Stimulated activated CD4-positive, alpha-beta T cell treated with anti-CD3 and anti-CD28 coated beads, Interleukin-15, amount 100 ng/mL, for 48 hours (primary cell): ENCODE measurements at regions not wholly inside any gene's neighbourhood (a gene's known extent, or its start where the extent isn't known, plus 50 kb on each side); places are given as distances from the start of the nearest gene placed in this dataset.
"Not testable (repeated sequence)": the region's sequence is repeated elsewhere in the genome, so short reads cannot be mapped to it uniquely, and the experiment has no call there.

Experiments used
- DNase-seq, 2 donors: peaks; one replicate each; pipeline ENCODE4 v3.0.0-alpha.2; 2020; ENCODE audit warnings: low read depth in 2 of 2

GRCh38 chr4:27075603-27076002, 215.0 kb downstream of the STIM2 start:
- not testable (repeated sequence) for DNase-seq

DNA sequence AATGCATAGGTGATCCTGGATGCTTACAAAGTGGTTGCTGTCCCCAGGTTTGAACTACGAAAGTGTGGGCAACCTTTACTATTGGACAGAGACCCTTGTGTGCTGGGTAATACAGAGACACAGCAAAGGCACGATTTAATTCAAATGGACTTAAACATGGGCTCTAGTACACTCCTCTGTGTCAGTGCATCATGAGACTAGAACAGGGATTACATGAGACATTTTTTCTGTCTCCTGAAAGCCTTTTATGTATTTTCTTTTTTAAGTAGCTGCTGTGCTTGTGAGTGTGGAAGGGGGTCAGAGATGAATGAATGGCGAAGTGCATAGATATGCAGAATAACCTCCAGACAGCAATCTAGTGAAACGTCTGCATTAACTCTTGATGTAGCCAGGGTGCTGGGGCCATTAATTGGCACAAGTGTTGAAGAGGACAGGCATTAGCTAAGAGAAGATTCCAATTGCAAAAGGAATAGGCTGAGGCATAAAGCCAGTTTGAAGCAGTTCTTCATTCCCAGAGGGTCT, 218.4 kb downstream of the STIM2 start:
- DNase-seq: no peak

GRCh38 chr4:27081675-27082586, 221.3 kb downstream of the STIM2 start:
- DNase-seq: no peak

GRCh38 chr4:27082776-27083175, 222.1 kb downstream of the STIM2 start:
- DNase-seq: no peak

DNA sequence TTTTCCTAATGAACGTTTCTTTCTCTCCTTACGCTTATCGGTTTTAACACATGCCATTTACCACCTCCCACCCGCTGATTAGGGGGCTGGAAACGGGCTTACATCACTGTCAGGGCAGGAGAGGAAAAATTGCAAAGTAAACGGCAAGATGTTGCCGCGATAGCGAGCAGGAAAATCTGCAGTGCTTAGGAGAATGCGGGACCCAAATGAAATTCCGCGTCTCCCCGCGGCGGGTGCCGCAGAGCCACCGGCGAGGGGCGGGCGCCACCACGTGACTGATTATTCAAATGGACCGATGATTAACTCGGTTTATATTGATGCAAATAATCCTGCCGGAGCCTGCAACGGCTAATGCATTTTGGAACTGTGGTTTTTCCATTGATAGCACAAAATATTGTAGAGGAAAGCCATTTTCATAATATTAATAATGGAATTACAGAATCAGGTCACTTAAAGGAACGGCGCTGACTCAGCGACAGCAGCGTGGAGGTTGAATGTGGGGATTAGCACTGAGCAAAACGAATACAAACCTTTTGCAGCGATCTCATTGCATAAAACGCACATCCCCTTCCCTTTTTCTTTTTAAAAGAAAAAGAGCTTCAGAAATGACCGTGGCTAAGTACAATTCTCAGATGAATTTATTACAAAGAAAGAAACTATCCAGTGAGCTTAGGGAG, 224.2 kb downstream of the STIM2 start:
- no peak for DNase-seq

- DNase-seq: no peak
Measured at GRCh38 chr4:27085396-27085795, 224.8 kb downstream of the STIM2 start.

- DNase-seq: no peak
Measured at GRCh38 chr4:27087306-27088045, 226.8 kb downstream of the STIM2 start.

GRCh38 chr4:27088491-27088890, 227.8 kb downstream of the STIM2 start:
- DNase-seq: no peak

GRCh38 chr4:27089186-27089585, 228.5 kb downstream of the STIM2 start:
- DNase-seq: no peak

GRCh38 chr4:27090406-27090805, 229.8 kb downstream of the STIM2 start:
- DNase-seq: no peak

- no peak for DNase-seq
Measured at GRCh38 chr4:27094224-27094623, 233.6 kb downstream of the STIM2 start.

DNA sequence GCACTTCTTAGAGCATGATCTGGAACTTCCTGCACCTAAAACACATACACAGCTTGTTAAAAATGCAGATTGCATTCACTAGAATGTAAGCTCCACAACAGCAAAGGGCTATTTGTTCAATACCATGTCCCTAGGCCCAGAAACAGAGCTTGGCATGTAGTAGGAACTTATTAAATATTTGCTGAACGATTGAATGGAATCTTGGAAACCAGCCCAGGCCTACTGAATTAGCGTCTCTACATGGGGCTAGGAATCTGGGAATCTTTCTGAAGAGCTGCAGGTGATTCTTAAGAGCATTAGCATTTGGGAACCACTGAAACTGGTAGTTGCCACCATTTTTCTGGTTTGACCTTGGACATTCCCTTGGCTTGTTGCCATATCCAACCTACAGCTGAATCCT, 234.1 kb downstream of the STIM2 start:
- DNase-seq: no peak

DNA sequence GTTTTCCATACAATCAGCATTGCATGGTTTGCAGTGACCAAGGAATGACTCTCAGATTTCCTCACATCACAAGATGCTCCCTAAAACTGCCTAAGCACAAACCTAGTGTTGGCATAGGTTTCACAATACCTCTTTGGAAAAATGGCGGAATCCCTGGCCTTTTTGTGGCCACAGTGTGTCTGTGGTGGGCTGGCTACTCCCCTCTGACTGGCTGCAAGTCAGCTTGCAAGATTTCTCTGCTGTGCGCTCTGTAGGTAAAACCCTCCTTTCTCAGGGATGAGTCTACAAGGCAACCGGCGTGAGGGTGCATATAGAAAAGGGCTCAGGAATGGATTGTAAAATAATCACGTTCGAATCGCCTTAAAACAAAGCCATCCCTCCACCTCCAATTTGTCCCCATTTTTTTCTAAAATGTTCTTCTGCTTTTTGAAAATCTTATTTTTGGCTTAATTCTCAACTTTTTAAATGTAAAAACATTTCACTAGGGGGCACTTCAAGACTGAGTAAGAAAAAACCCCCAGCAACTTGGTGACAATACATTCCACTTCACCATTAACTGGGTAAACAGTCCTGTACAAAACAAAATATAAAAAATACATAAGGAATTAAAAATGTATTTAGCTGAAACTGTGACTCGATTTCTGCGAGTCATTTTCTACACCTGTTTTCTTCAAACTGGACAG, 235.6 kb downstream of the STIM2 start:
- DNase-seq: no peak

DNA sequence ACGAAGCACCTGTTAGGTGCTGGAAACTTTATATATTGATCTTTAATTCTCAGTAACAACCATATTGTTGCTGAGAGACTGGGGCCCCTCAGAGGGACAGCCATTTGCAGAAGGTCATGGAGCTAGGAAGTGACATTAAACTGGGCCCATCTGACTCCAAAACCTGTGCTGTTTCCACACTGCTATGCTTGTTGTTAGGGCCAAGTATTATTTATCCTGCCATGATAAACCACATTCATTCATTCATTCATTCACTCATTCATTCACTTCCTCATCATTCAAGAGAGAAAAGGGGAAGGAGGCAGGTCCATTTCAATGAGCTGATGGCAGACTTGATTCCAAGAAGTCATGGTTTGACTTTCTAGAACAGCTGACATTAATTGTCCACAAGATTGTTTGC, 237.4 kb downstream of the STIM2 start:
- DNase-seq: no peak

GRCh38 chr4:27100713-27101112, 240.1 kb downstream of the STIM2 start:
- DNase-seq: no peak

GRCh38 chr4:27101126-27101525, 240.5 kb downstream of the STIM2 start:
- no peak for DNase-seq

DNA sequence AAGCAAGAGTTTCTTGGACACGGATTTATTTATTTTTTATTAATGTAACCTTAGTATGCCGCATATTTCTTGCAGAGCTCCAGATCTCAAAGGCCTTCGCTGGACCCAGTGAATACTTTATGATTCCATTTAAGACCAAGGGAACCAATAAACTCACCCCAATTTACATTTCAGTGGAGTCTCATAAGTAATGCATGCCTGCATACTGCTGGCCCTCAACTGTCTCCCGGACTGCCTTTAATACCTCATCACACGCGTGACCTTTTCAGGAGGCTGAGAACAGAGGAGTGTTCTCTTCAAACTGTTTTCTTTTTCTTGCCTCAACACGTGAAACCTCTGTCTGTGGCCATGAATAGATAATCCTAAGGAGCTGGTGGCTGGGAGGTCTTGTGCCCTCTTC, 240.9 kb downstream of the STIM2 start:
- no peak for DNase-seq

DNA sequence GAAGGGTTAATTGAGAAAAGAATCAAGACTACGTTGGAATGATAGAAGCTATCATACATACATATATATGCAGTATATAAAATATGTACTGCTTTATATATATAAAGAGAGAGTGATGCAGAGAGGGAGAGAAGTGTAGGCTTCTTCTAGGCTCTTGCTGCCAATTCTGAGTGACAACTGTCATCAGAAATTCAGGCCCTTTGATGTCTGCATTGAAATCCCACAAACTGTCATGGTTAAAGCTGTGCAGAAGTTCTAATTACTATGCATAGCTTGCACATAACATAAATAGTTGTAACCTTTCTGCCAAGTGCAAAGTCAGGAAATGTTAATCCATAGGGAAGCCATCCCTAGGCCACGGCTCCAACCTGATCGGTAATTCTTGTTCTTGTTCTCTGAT, 251.0 kb downstream of the STIM2 start:
- no peak for DNase-seq

- DNase-seq: no peak
Measured at GRCh38 chr4:27112587-27112986, 251.9 kb downstream of the STIM2 start.

- no peak for DNase-seq
Measured at GRCh38 chr4:27115221-27115620, 254.6 kb downstream of the STIM2 start.

DNA sequence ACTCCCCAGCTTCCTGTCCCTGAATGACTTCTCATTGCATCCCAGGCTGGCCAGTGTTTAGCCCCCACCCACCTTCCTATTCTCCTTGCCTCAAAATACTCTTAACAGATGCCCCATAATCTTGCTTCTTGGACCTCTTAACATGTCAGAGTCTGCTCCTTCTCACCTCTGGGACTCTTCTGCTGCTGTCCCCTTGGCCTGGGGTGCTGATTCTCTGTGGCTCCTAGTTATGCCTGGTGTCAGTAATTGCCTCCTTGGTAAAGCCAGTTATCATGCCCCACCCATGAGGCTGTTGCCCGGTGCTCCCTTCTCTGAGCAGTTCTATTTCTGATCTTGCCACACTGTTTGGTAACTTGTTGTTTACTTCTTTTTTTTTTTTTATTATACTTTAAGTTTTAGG, 256.8 kb downstream of the STIM2 start:
- no peak for DNase-seq

- no peak for DNase-seq
Measured at GRCh38 chr4:27119239-27119638, 258.6 kb downstream of the STIM2 start.
